Caki2 (cell line): ENCODE measurements at regions not wholly inside any gene's neighbourhood (a gene's known extent, or its start where the extent isn't known, plus 50 kb on each side); places are given as distances from the start of the nearest gene placed in this dataset.

Source experiments
- DNase-seq: peaks from one replicate; pipeline ENCODE4 v3.0.0-alpha.2; 2015; ENCODE audit warnings: low read depth
- in situ Hi-C: cut with HindIII; loops from 2 replicates; pipeline ENCODE4 v1.10.0; 2016; ENCODE audit warnings: low sequenced_read_pairs, low pct_unique_long_range_greater_than_20kb, mixed read lengths

GRCh38 chr6:101257163-101257562, 136.3 kb upstream of the GRIK2 start:
- in situ Hi-C loops: no loop called here
- no peak for DNase-seq

DNA sequence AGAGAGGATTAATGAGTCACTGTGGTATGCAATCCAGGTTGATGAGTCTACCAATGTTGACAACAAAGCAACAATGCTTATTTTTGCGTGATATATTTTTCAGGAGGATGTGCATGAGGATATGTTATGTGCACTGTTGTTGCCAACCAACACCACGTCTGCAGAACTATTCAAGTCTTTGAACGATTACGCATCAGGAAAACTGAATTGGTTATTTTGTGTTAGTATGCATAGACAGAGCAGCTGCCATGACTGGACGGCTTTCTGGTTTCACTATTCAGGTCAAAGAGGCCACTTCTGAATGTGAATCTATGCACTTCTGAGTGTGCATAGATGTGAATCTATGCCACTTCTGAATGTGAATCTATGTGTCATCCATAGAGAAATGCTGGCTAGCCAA, 134.0 kb upstream of the GRIK2 start:
- in situ Hi-C loops: no loop called here
- DNase-seq: no peak

DNA sequence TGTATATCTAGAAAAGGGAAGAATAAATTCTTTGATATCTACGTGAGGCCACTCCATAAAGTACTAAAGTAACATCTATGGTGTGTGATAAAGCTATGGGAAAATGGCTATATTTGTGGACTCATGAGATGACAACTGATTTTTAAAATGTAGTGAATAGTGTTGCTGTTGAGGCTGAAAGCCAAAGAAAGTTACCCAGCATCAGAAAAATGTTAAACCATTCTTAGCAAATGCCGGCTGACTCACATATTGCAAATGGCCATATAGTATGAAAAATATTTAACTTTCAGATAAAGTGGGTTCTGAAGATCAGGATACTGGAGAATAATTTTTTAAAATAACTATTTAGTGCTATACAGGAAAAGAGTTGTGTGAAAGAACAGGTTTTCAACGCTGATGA, 129.9 kb upstream of the GRIK2 start:
- no peak for DNase-seq
- in situ Hi-C loops: no loop called here

- in situ Hi-C loops: no loop called here
Observed at GRCh38 chr6:101266063-101266462, 127.4 kb upstream of the GRIK2 start.

GRCh38 chr6:101268541-101268940, 125.0 kb upstream of the GRIK2 start:
- in situ Hi-C loops: no loop called here
- no peak for DNase-seq

More at GRCh38 chr6:101266063-101266462, 127.4 kb upstream of the GRIK2 start:
- DNase-seq: no peak

DNA sequence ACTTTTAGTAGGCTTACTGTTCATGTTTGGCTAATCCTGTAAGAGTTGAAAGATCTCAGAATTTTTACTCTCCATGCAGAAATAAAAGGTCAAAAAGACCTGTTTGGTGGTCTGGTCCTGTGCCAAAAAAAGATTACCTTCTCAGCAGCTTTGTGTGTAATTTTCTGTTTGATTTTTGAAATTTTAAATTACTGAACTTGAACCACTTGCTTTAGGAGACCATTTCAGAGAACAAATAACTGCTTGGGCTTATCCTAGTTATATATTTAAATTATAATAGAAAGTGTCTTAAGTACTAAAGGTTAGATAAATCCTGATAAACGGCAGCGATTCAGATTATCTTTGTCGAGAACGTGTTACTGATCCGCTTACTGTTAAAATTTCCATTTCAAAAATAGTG, 118.3 kb upstream of the GRIK2 start:
- in situ Hi-C loops: no loop called here
- no peak for DNase-seq

DNA sequence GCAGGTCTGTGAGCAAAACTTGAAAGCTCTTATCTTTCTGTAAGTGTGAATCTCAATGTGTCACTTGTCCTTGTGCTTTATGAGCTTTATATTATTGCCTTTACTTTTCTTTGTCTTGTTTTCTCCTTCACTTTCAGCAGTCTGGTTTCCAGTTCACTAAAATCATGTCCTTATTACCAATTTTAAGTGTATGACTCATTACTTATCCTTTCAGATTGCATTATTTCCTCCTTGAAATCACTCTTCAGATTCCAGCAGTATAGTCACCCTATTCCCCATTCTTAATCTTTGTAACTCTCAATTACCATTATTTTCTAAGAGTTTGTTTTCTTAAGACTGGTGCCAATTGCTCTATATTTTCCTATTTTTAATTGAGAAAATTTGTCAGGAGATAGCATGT, 117.4 kb upstream of the GRIK2 start:
- no peak for DNase-seq
- in situ Hi-C loops: no loop called here

DNA sequence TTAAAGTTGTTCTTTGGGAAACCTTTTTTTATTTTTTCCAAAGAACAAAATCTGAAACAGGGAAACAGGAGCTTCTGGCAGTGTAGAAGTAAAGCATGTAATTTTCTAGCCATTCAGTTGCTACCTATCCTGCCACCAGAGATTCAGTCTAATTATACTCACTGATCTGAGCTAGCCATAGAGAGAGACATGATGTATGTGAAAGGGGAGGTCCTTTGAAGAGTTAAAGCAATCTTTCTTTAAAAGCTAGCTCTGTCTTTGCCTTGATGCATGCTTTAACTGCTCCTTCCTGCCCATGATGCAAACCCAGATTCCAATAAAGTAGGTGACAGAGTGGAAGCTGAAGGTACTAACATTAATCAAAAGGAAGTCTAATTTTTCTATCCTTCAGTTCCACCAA, 114.1 kb upstream of the GRIK2 start:
- no peak for DNase-seq
- in situ Hi-C loops: no loop called here

- DNase-seq: no peak
- in situ Hi-C loops: no loop called here
Observed at GRCh38 chr6:101281266-101281665, 112.2 kb upstream of the GRIK2 start.

DNA sequence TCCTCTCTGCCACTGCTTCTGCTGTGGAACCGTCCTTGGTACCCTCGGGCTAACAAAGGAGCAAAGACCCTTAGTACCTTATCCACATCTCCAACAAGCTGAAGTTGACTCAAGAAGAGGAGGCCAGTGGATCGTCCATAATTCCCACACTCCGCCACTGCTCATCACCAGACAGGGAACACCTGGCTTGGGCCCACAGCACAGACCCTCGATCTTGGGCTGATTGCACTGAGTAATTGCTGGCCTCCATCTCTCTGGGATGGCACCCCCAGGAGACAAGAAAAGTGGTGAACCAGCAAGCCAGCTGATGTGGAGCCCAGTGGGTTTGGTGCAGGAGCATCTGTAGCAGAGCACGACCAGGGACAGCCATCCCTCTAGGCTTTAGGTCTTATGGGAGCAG, 109.4 kb upstream of the GRIK2 start:
- no peak for DNase-seq
- in situ Hi-C loops: no loop called here

GRCh38 chr6:101286146-101286545, 107.4 kb upstream of the GRIK2 start:
- DNase-seq: no peak

DNA sequence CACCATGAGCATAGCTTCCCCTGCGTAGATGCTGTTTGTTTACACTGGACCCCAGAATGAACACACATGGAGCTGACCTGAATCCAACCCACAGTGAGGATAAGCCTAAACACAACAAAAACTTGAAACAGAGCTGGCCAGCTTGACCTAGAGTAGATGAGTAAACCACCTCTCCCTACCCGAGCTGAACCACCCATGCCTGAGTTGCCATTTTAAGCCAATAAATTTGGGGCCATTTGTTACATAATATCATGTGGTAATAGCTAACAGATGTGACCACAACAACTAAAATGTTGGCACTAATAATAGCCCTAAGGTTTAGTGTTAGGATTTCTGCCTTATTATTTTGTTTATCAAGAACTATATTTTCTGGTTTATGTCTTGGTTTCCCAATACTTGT, 103.2 kb upstream of the GRIK2 start:
- DNase-seq: no peak
- in situ Hi-C loops: no loop called here

More at GRCh38 chr6:101286146-101286545, 107.4 kb upstream of the GRIK2 start:
- in situ Hi-C loops: no loop called here

GRCh38 chr6:101294051-101294638, 99.4 kb upstream of the GRIK2 start:
- in situ Hi-C loops: no loop called here
- DNase-seq: peak; percentile 3

- DNase-seq: peak; percentile 18
- in situ Hi-C loops: no loop called here
Observed at GRCh38 chr6:101294676-101295075, 98.8 kb upstream of the GRIK2 start.

DNA sequence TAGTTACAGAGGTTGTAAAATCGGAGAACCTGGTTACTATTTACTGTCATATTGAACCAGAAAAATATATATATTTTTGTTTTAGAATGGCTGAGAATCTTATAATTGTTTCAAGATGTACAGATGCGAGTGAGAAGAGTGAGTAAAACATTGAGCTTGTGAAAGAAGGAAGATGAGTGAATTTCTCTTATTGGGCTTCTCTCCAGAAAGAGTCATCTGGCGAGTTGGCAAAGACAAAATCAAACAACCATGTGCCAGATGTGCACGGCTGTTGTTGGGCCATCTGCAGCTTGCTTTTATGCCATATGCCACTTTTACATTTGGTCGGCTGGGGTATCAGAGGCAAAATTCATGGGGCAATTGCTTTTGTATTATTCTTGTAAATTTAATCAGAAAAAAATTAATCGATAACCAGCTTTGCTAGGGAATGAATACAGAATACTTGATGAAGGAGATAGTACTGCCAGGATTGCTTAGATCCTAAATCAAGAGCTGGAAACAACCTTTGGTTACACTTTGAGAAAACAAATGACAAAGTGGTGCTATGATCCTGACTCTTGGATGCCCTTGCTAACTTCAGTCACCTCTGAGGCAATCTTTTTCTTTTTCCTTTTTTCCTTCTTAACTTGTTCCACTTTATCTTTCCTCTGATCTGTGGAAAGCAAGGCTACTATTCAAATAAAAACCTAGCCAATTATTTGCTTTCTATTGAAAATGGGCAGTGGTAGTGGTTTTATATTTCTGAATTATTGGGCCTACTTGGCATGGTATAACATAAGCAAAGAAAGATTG, 97.1 kb upstream of the GRIK2 start:
- DNase-seq: no peak
- in situ Hi-C loops: no loop called here

- in situ Hi-C loops: no loop called here
Observed at GRCh38 chr6:101302593-101302992, 90.9 kb upstream of the GRIK2 start.

GRCh38 chr6:101303495-101303894, 90.0 kb upstream of the GRIK2 start:
- in situ Hi-C loops: no loop called here
- no peak for DNase-seq

More at GRCh38 chr6:101302593-101302992, 90.9 kb upstream of the GRIK2 start:
- no peak for DNase-seq

DNA sequence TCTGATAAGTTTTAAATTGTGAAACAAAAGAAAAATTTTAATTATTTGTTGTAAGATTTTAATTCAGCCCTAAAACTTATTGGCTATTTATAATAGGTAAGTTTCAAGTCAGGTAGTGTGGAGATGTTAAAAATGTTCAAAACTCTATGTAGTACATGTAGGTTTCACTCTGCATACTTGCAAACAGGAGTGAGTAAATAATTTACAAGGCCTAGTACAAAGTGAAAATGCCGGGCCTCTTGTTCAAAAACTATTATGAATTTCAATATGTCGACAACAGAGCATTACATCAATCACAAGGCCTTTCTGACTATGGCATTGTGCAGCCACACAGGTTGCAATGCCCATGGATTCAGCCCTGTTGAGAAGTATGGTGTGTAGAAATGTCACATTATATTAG, 80.9 kb upstream of the GRIK2 start:
- DNase-seq: no peak
- in situ Hi-C loops: no loop called here

- no peak for DNase-seq
- in situ Hi-C loops: no loop called here
Observed at GRCh38 chr6:101322921-101323320, 70.6 kb upstream of the GRIK2 start.

DNA sequence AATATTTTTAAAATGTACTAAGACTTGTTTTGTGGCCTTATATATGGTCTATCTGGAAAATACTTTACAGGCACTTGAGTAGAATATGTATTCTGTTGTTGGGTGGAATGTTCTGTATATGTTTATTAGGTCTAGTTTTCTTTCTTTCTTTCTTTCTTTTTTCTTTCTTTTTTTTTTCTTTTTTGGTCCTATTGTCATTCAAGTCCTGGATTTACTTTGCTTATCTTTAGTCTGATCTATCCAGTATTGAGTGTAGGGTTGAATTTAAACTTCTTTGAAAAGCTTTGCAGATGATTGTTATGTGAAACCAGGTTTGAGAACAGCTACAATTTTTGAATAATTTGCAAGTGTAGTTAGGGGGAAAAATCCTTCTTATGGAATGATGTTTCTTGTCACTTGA, 67.1 kb upstream of the GRIK2 start:
- no peak for DNase-seq
- in situ Hi-C loops: no loop called here
